Endodermal cell (in vitro differentiated cells): ENCODE measurements at regions not wholly inside any gene's neighbourhood (a gene's known extent, or its start where the extent isn't known, plus 50 kb on each side); places are given as distances from the start of the nearest gene placed in this dataset.

Experiments used
- DNase-seq: peaks from one replicate; pipeline ENCODE4 v3.0.0-alpha.2; 2017
- H3K27ac ChIP-seq: 2 replicates; pipeline ENCODE4 v1.5.1; 2013; ENCODE audit warnings: mild to moderate bottlenecking, low read depth, low read length, moderate library complexity
- H3K27me3 ChIP-seq: 2 replicates; pipeline ENCODE4 v1.6.1; 2013; ENCODE audit warnings: mild to moderate bottlenecking, low read length, moderate library complexity; ENCODE audit not compliant: insufficient read depth, control insufficient read depth, poor library complexity, severe bottlenecking
- H3K36me3 ChIP-seq: 2 replicates; pipeline ENCODE4 v1.7.0; 2013; ENCODE audit warnings: mild to moderate bottlenecking, low read length, moderate library complexity; ENCODE audit not compliant: control insufficient read depth, insufficient read depth
- H3K4me1 ChIP-seq: one replicate; pipeline ENCODE4 v1.7.0; 2013; ENCODE audit warnings: low read length; ENCODE audit not compliant: control insufficient read depth, insufficient read depth
- H3K4me3 ChIP-seq: 2 replicates; pipeline ENCODE4 v1.5.1; 2013; ENCODE audit warnings: mild to moderate bottlenecking, low read length, moderate library complexity
- H3K9ac ChIP-seq: 2 replicates; pipeline ENCODE4 v1.6.1; 2013; ENCODE audit warnings: mild to moderate bottlenecking, low read length, moderate library complexity; ENCODE audit not compliant: poor library complexity, severe bottlenecking; ENCODE audit errors: extremely low read depth
- H3K9me3 ChIP-seq: 2 replicates; pipeline ENCODE4 v1.6.1; 2013; ENCODE audit warnings: mild to moderate bottlenecking, low read length, moderate library complexity; ENCODE audit not compliant: control insufficient read depth
- H3K27ac Mint-ChIP-seq: 2 replicates; pipeline ENCODE4 v1.8.0; 2020; ENCODE audit warnings: mixed read lengths
- H3K27me3 Mint-ChIP-seq: 2 replicates; pipeline ENCODE4 v1.8.0; 2021; ENCODE audit warnings: mild to moderate bottlenecking, mixed read lengths; ENCODE audit not compliant: insufficient read depth
- H3K36me3 Mint-ChIP-seq: 2 replicates; pipeline ENCODE4 v1.8.0; 2020; ENCODE audit warnings: low read depth, mixed read lengths
- H3K4me1 Mint-ChIP-seq: 2 replicates; pipeline ENCODE4 v1.8.0; 2020; ENCODE audit warnings: mixed read lengths
- H3K4me3 Mint-ChIP-seq: 2 replicates; pipeline ENCODE4 v1.8.0; 2020; ENCODE audit warnings: mild to moderate bottlenecking, moderate library complexity, mixed read lengths
- H3K9me3 Mint-ChIP-seq: 2 replicates; pipeline ENCODE4 v1.8.0; 2020; ENCODE audit warnings: mild to moderate bottlenecking, mixed read lengths
- WGBS, 2 experiments: methylation state at CpG; one replicate each; pipeline versions ENCODE4 v1.1.5 to v1.1.7; 2013; ENCODE audit warnings: missing lambda C conversion rate in 2 of 2, mixed read lengths in 1 of 2; ENCODE audit not compliant: insufficient coverage in 1 of 2, insufficient read length in 1 of 2; 5-methylcytosine and 5-hydroxymethylcytosine counted together
- TF ChIP-seq, protein P1 (sequence below): fragments of 200-600 bp; sonication (generic); conservative IDR thresholded peaks from 2 replicates; pipeline ENCODE4 v1.5.0; 2021; ENCODE audit warnings: antibody characterized with exemption, mild to moderate bottlenecking

DNA sequence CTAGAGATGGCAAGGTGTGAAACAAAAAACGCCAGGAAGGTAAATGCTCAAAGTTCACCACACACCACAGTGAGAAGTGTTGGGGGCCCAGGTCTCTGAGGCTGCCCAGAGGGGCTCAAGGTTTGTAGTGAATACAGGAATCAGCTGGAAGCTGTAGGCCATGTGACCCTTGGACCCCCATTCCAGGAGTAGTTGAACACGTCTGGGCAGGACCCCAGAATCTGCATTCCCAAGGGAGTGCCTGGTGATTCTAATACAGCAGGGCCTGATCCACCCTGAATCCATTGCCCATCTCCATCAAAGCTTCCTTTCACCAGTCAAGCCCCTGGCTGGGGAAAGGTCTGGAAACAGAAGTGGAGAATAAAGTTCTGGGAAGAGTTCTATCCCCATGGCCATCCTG, 70.8 kb upstream of the B3GAT1 start:
- Mint-ChIP-seq H3K4me1 (no peaks in the 10 kb centered on the region), H3K27ac (no peak overlapping the region), H3K9me3 (no peaks in the 10 kb centered on the region), H3K4me3 (no peak overlapping the region), H3K36me3 (no peaks in the 10 kb centered on the region), H3K27me3 (peaks cover 17% of the 10 kb centered on the region)
- Histone ChIP-seq H3K27ac (no peak overlapping the region), H3K27me3 (peaks cover under 1% of the 10 kb centered on the region), H3K9me3 (no peaks in the 10 kb centered on the region), H3K9ac (no peak overlapping the region), H3K4me1 (no peaks in the 10 kb centered on the region), H3K4me3 (no peak overlapping the region), H3K36me3 (no peaks in the 10 kb centered on the region)
- TF ChIP-seq, protein P1, sequence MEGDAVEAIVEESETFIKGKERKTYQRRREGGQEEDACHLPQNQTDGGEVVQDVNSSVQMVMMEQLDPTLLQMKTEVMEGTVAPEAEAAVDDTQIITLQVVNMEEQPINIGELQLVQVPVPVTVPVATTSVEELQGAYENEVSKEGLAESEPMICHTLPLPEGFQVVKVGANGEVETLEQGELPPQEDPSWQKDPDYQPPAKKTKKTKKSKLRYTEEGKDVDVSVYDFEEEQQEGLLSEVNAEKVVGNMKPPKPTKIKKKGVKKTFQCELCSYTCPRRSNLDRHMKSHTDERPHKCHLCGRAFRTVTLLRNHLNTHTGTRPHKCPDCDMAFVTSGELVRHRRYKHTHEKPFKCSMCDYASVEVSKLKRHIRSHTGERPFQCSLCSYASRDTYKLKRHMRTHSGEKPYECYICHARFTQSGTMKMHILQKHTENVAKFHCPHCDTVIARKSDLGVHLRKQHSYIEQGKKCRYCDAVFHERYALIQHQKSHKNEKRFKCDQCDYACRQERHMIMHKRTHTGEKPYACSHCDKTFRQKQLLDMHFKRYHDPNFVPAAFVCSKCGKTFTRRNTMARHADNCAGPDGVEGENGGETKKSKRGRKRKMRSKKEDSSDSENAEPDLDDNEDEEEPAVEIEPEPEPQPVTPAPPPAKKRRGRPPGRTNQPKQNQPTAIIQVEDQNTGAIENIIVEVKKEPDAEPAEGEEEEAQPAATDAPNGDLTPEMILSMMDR: no peak
- 84% methylated on average over 2 of the region's 2 CpGs; no CpG with 5 or more reads in 1 of the 2 experiments for WGBS, 2 experiments
- no peak for DNase-seq

DNA sequence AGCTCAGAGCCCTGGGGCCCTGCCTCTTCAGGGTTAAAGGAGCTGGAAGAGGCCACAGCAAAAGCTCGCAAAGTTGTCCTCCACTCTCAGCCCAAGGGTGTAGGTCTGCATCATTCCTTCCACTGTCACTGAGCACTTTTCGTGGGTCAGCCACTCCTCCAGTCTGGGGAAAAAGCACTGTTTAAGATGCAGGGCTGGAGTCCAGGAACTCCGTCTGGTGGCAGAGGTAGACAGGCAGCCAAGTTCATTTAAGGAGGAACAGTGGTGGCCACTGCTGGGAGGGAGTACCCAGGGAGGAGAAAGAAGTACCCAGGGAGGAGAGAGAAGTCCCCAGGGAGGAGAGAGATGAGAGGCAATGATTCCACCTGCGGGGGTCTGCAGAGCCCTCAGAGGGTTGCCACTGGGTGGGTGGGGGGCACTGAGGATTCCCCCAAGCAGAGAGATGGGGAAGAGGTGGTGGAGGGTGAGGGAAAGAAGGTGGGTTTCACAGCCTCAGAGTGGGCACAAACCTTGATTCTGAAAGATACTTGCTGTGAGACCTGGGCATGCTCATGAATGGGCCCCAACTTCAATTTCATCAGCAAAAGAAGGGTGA, 70.0 kb upstream of the B3GAT1 start:
- Histone ChIP-seq H3K27me3 (peaks cover 7% of the 10 kb centered on the region), H3K4me3 (no peak overlapping the region), H3K27ac (no peak overlapping the region), H3K9me3 (no peaks in the 10 kb centered on the region), H3K4me1 (no peaks in the 10 kb centered on the region), H3K36me3 (no peaks in the 10 kb centered on the region), H3K9ac (no peak overlapping the region)
- Mint-ChIP-seq H3K9me3 (no peaks in the 10 kb centered on the region), H3K4me3 (no peak overlapping the region), H3K36me3 (no peaks in the 10 kb centered on the region), H3K4me1 (no peaks in the 10 kb centered on the region), H3K27me3 (peaks cover 22% of the 10 kb centered on the region), H3K27ac (no peak overlapping the region)
- 88 to 94% methylated on average over 3 to 4 of the region's 4 CpGs for WGBS, 2 experiments
- TF ChIP-seq, protein P1: no peak
- DNase-seq: peak; percentile 17

DNA sequence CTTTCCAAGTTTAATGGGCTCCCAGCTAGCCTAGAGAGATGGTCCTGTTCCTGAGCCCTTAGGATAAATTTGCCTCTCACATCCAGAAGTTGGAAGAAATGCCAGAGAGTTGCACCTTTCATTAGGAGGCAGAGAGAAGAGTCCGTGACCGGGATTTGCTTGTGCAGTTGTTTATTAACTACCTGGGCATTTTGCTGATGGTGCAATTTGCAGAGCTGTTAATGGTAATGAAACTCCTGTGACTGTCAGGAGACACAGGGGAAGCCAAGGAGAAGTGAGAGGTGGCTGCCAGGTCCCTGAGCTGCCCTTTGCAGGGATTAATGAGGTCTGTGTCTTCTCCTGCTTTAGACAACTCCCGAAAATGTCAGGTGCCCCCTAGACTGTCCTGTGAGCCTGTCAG, 69.1 kb upstream of the B3GAT1 start:
- DNase-seq: peak; percentile 23
- peaks cover 28% of the 10 kb centered on the region for H3K27me3 Mint-ChIP-seq

More for the DNA sequence above, 69.1 kb upstream of the B3GAT1 start:
- Histone ChIP-seq H3K9ac (no peak overlapping the region), H3K4me1 (no peaks in the 10 kb centered on the region), H3K27me3 (peaks cover 13% of the 10 kb centered on the region), H3K9me3 (no peaks in the 10 kb centered on the region), H3K36me3 (no peaks in the 10 kb centered on the region), H3K27ac (no peak overlapping the region), H3K4me3 (no peak overlapping the region)
- no peaks in the 10 kb centered on the region for H3K9me3 Mint-ChIP-seq
- 92 to 95% methylated on average over 3 of the region's 3 CpGs for whole genome bisulfite sequencing, 2 experiments
- no peaks in the 10 kb centered on the region for H3K4me1 Mint-ChIP-seq
- TF ChIP-seq, protein P1: no peak
- H3K4me3 Mint-ChIP-seq: no peak overlapping the region
- H3K27ac Mint-ChIP-seq: no peak overlapping the region
- no peaks in the 10 kb centered on the region for H3K36me3 Mint-ChIP-seq
